Body of pancreas (tissue), 4 donors: ENCODE measurements at regions not wholly inside any gene's neighbourhood (a gene's known extent, or its start where the extent isn't known, plus 50 kb on each side); places are given as distances from the start of the nearest gene placed in this dataset.

Experiments
- ATAC-seq: fragments of 150-250 bp; one replicate; pipeline ENCODE4 v1.9.1; 2016
- DNase-seq, 4 donors: peaks; one replicate each; pipeline ENCODE4 v3.0.0-alpha.2; 2019
- H3K27ac ChIP-seq, 4 donors: fragments of 200-600 bp; sonication (generic); 1 replicate in 3 of 4; 2 replicates in 1 of 4; pipeline versions ENCODE4 v1.5.1 to v1.6.1; 2016 to 2019; ENCODE audit warnings: mild to moderate bottlenecking in 1 of 4, mixed read lengths in 1 of 4, moderate library complexity in 1 of 4
- H3K27me3 ChIP-seq, 2 donors: fragments of 200-600 bp; sonication (generic); one replicate each; pipeline ENCODE4 v1.6.0; 2016; ENCODE audit warnings: mild to moderate bottlenecking in 1 of 2
- H3K36me3 ChIP-seq, 2 donors: fragments of 200-600 bp; sonication (generic); replicated peaks in 1 of 2; 2 replicates each; pipeline ENCODE4 v1.5.1; 2016; ENCODE audit warnings: low read depth in 2 of 2; ENCODE audit not compliant: insufficient read depth in 1 of 2
- H3K4me1 ChIP-seq: fragments of 200-600 bp; sonication (generic); one replicate; pipeline ENCODE4 v1.6.0; 2016
- H3K4me3 ChIP-seq, 2 donors: fragments of 200-600 bp; sonication (generic); 1 replicate in 1 of 2; 2 replicates in 1 of 2; pipeline ENCODE4 v1.5.1; 2016 to 2019
- H3K9me3 ChIP-seq, 3 donors: fragments of 200-600 bp; sonication (generic); 1 replicate in 2 of 3; 2 replicates in 1 of 3; pipeline ENCODE4 v1.5.1; 2016
- POLR2A ChIP-seq, 3 donors: fragments of 450-650 bp; IDR thresholded peaks; one replicate each; pipeline ENCODE4 v1.6.1; 2016; ENCODE audit warnings: antibody characterized with exemption in 3 of 3, mild to moderate bottlenecking in 2 of 3
- WGBS, 2 donors: methylation state at CpG; one replicate each; pipeline ENCODE4 v1.1.5; 2017; 5-methylcytosine and 5-hydroxymethylcytosine counted together
- intact Hi-C: fragments of 100-400 bp; cut with DNase I; formaldehyde crosslinking; loops from one replicate; pipeline ENCODE4 v1.15.1; 2023
- TF ChIP-seq, protein P1 (sequence below), 7 experiments: fragments of 450-650 bp in 4 of 7; fragments of 200-600 bp in 3 of 7; sonication (generic) in 3 of 7; IDR thresholded peaks; one replicate each; pipeline ENCODE4 v1.5.1; 2016 to 2019; ENCODE audit warnings: antibody characterized with exemption in 7 of 7

DNA sequence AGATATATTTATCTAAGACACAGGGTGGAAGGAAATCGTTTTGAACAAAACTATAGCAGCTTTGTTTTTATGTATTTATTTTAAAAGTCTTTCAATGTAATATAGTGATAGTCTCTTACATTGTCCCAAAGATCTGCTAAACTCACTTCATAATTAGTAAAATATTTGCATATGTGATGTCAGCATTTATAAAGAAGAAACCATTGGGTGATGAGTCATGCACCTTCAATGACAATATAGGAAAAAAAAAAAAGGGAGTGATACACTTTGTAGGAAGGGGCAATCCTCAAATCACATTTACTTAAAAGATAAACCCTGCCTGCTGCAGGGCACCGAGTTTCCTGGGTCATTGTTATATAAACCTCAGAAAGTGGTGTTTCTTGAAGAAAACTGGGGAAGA lies 112.4 kb upstream of the SEMA3C start:
- ATAC-seq (no peak), DNase-seq (no peak)
- Histone ChIP-seq H3K27ac (no peak overlapping the region), H3K9me3 (no peaks in the 10 kb centered on the region), H3K27me3 (no peaks in the 10 kb centered on the region), H3K36me3 (no peaks in the 10 kb centered on the region), H3K4me3 (no peak overlapping the region), H3K4me1 (no peaks in the 10 kb centered on the region)
- TF ChIP-seq, protein P1, sequence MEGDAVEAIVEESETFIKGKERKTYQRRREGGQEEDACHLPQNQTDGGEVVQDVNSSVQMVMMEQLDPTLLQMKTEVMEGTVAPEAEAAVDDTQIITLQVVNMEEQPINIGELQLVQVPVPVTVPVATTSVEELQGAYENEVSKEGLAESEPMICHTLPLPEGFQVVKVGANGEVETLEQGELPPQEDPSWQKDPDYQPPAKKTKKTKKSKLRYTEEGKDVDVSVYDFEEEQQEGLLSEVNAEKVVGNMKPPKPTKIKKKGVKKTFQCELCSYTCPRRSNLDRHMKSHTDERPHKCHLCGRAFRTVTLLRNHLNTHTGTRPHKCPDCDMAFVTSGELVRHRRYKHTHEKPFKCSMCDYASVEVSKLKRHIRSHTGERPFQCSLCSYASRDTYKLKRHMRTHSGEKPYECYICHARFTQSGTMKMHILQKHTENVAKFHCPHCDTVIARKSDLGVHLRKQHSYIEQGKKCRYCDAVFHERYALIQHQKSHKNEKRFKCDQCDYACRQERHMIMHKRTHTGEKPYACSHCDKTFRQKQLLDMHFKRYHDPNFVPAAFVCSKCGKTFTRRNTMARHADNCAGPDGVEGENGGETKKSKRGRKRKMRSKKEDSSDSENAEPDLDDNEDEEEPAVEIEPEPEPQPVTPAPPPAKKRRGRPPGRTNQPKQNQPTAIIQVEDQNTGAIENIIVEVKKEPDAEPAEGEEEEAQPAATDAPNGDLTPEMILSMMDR (IDR thresholded peaks at IDR 0.05): no peak
- TF ChIP-seq POLR2A (IDR thresholded peaks at IDR 0.05): no peak
- 46 to 61% methylated on average over 2 of the region's 2 CpGs for WGBS, 2 donors
- intact Hi-C loops: no loop called here

DNA sequence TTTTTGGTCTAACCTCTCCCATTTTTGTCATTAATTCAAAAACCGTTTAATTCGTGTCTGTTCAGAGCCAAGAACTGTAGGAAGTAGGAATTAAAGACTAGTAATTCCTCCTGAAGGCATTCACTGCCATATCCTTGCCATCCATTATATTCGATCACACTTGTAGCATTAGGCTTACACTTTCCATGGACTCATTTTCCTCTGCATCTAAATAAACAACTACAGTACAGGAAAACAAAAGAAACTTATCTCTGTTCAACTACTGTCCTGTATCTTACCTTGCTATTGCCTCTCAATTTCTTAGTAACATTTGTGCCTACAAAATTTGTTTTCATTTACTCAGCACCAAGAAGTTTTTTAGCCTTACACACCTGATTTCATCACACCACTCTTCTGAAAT lies 111.6 kb upstream of the SEMA3C start:
- WGBS, 2 donors: 80 to 81% methylated on average over 3 of the region's 3 CpGs
- no peak overlapping the region for H3K27ac ChIP-seq
- H3K36me3 ChIP-seq: no peaks in the 10 kb centered on the region
- no peak for ATAC-seq
- intact Hi-C loops: no loop called here
- no peak overlapping the region for H3K4me3 ChIP-seq
- DNase-seq: no peak
- H3K9me3 ChIP-seq: no peaks in the 10 kb centered on the region
- no peaks in the 10 kb centered on the region for H3K4me1 ChIP-seq
- no peaks in the 10 kb centered on the region for H3K27me3 ChIP-seq
- TF ChIP-seq, protein P1 (IDR thresholded peaks at IDR 0.05): no peak
- no peak for TF ChIP-seq POLR2A (IDR thresholded peaks at IDR 0.05)

DNA sequence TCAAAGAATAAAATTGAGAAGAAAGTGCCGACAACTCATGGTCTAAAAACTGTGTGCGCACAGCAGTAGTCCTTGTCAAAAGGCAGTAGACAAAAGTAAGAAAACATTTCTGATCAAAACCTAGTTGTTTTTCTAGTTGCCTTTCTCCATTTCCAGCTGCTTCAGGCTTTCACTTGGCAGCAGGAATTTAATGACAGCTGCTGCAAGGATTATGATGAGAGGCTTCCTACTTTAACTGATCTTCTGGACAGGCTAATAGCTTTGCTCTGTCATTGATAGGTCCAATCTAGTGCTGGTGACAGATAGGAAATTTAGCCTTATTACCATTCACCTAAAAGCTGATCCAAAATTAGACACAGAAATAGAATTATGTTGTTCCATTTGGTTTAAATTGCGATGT lies 110.7 kb upstream of the SEMA3C start:
- H3K36me3 ChIP-seq: no peaks in the 10 kb centered on the region
- no peak overlapping the region for H3K4me3 ChIP-seq
- H3K27me3 ChIP-seq: no peaks in the 10 kb centered on the region
- TF ChIP-seq POLR2A (IDR thresholded peaks at IDR 0.05): no peak
- TF ChIP-seq, protein P1 (IDR thresholded peaks at IDR 0.05): no peak
- H3K27ac ChIP-seq: no peak overlapping the region
- intact Hi-C loops: no loop called here
- H3K9me3 ChIP-seq: no peaks in the 10 kb centered on the region
- WGBS, 2 donors: 84% methylated on average over 3 of the region's 3 CpGs
- ATAC-seq (no peak), DNase-seq (no peak)
- H3K4me1 ChIP-seq: no peaks in the 10 kb centered on the region

DNA sequence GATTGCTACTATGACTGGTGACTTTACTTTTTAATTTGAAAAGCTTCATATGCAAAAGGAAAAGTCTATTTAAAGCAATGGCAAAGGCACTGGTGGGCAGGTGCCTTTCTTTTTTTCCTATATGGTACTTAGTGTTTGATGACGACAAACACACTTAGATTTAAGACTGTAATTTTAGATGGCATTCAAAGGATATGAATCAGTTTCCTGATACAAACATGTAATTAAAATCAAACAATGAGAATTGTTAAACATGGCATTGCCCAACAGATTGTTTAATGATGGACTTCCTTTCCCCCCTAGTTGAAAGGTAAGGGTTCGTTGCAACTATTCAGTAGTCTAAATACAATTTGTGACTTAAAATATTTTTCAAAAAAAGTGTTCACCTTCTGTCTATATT lies 106.5 kb upstream of the SEMA3C start:
- H3K27me3 ChIP-seq: no peaks in the 10 kb centered on the region
- 81 to 96% methylated on average over 2 of the region's 2 CpGs for WGBS, 2 donors
- intact Hi-C loops: no loop called here

DNA sequence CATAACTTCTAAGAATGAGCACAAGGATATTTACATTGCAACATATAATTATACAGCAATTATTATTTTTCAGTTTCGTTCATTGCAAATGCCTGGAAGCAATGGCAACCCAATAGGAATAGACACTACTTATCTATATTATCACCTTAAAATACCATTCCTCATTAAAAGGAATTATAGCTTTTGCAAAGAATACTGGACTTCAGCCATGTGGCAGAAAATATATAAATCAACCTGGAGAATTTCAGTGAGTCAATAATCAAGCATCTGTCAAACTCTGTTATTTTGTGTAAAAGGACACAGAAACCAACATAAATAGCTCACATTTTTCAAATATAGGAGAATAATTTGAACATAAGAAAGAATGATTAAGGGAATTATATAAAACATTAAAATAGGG lies 96.1 kb upstream of the SEMA3C start:
- Histone ChIP-seq H3K27ac (no peak overlapping the region), H3K9me3 (no peaks in the 10 kb centered on the region), H3K4me1 (no peaks in the 10 kb centered on the region), H3K27me3 (no peaks in the 10 kb centered on the region), H3K4me3 (no peak overlapping the region), H3K36me3 (no peaks in the 10 kb centered on the region)
- WGBS, 2 donors: 76 to 82% methylated on average over 1 of the region's 1 CpG
- TF ChIP-seq, protein P1 (IDR thresholded peaks at IDR 0.05): no peak
- no peak for TF ChIP-seq POLR2A (IDR thresholded peaks at IDR 0.05)
- ATAC-seq (no peak), DNase-seq (no peak)
- intact Hi-C loops: no loop called here

More for the DNA sequence above, 106.5 kb upstream of the SEMA3C start:
- no peak overlapping the region for H3K4me3 ChIP-seq
- no peaks in the 10 kb centered on the region for H3K4me1 ChIP-seq
- no peak for DNase-seq
- H3K36me3 ChIP-seq: no peaks in the 10 kb centered on the region
- ATAC-seq: no peak
- no peak overlapping the region for H3K27ac ChIP-seq
- H3K9me3 ChIP-seq: no peaks in the 10 kb centered on the region
- TF ChIP-seq, protein P1 (IDR thresholded peaks at IDR 0.05): no peak
- TF ChIP-seq POLR2A (IDR thresholded peaks at IDR 0.05): no peak
